HEK293 (cell line): ENCODE measurements at regions not wholly inside any gene's neighbourhood (a gene's known extent, or its start where the extent isn't known, plus 50 kb on each side); places are given as distances from the start of the nearest gene placed in this dataset.

Experiments
- CTCF ChIA-PET: fragments of 350-600 bp; formaldehyde crosslinking; extraction: SDS; loops from one replicate; lab custom pipeline; 2021; ENCODE audit warnings: antibody characterized with exemption; lab: Yijun Ruan, JAX
- POLR2A ChIA-PET: fragments of 300-600 bp; formaldehyde crosslinking; extraction: SDS; loops from one replicate; lab custom pipeline; 2020; ENCODE audit warnings: antibody characterized with exemption, inconsistent platforms; lab: Yijun Ruan, JAX
- H3K27ac ChIP-seq: fragments of 200-500 bp; sonication (Bioruptor generic); 2 replicates; pipeline ENCODE4 v1.5.1; 2014; ENCODE audit warnings: low read depth, low read length, control low read depth, inconsistent platforms; ENCODE audit errors: extremely low read depth
- H3K36me3 ChIP-seq, 2 experiments: fragments of 200-500 bp in 1 of 2; sonication (Bioruptor generic) in 1 of 2; 1 replicate in 1 of 2; 2 replicates in 1 of 2; pipeline ENCODE4 v1.5.1; 2014 to 2017; ENCODE audit warnings: inconsistent platforms in 2 of 2, low read length in 2 of 2; ENCODE audit not compliant: control insufficient read depth in 2 of 2, insufficient read depth in 1 of 2
- H3K4me1 ChIP-seq: fragments of 200-500 bp; sonication (Bioruptor generic); 2 replicates; pipeline ENCODE4 v1.5.1; 2014; ENCODE audit warnings: mild to moderate bottlenecking, low read length, inconsistent platforms; ENCODE audit not compliant: control insufficient read depth, insufficient read depth
- H3K4me3 ChIP-seq: 2 replicates; pipeline ENCODE4 v1.5.1; 2011; ENCODE audit warnings: low read depth, mild to moderate bottlenecking, control low read depth, low read length, moderate library complexity
- H3K9me3 ChIP-seq: fragments of 200-500 bp; sonication (Bioruptor generic); 2 replicates; pipeline ENCODE4 v1.5.1; 2014; ENCODE audit warnings: low read depth, low read length, inconsistent platforms; ENCODE audit not compliant: control insufficient read depth, insufficient read depth
- BCL11A ChIP-seq: fragments of 450-650 bp; formaldehyde crosslinking; IDR thresholded peaks from 2 replicates; pipeline ENCODE4 v1.5.1; 2016; ENCODE audit warnings: low read depth, missing biosample characterization, missing genetic modification characterization
- GLIS1 ChIP-seq: fragments of 450-650 bp; formaldehyde crosslinking; IDR thresholded peaks from 2 replicates; pipeline ENCODE4 v1.5.1; 2016; ENCODE audit warnings: missing biosample characterization, missing genetic modification characterization
- HOXC10 ChIP-seq: sonication (generic); formaldehyde crosslinking; IDR thresholded peaks from 2 replicates; pipeline ENCODE4 v1.8.1; 2023; ENCODE audit warnings: mild to moderate bottlenecking, missing genetic modification reagents
- KLF1 ChIP-seq: fragments of 450-650 bp; formaldehyde crosslinking; IDR thresholded peaks from 2 replicates; pipeline ENCODE4 v1.5.1; 2016; ENCODE audit warnings: missing biosample characterization, missing genetic modification characterization
- KLF16 ChIP-seq: fragments of 450-650 bp; formaldehyde crosslinking; IDR thresholded peaks from 2 replicates; pipeline ENCODE4 v1.5.1; 2017; ENCODE audit warnings: missing biosample characterization, missing genetic modification characterization
- TRIM28 ChIP-seq: IDR thresholded peaks from 2 replicates; pipeline ENCODE4 v1.6.1; 2011; ENCODE audit warnings: low read length, control low read depth, borderline replicate concordance
- YY1 ChIP-seq: fragments of 450-650 bp; formaldehyde crosslinking; IDR thresholded peaks from 2 replicates; pipeline ENCODE4 v1.5.1; 2018; ENCODE audit warnings: missing biosample characterization, missing genetic modification characterization
- ZBTB44 ChIP-seq: fragments of 450-650 bp; IDR thresholded peaks from 2 replicates; pipeline ENCODE4 v1.5.1; 2018; ENCODE audit warnings: missing biosample characterization, mild to moderate bottlenecking, missing genetic modification characterization
- ZFHX2 ChIP-seq: fragments of 450-650 bp; formaldehyde crosslinking; conservative IDR thresholded peaks from 2 replicates; pipeline ENCODE4 v1.5.1; 2016; ENCODE audit warnings: missing biosample characterization, missing genetic modification characterization
- ZFP37 ChIP-seq: fragments of 450-650 bp; formaldehyde crosslinking; IDR thresholded peaks from 2 replicates; pipeline ENCODE4 v1.5.1; 2016; ENCODE audit warnings: missing biosample characterization, missing genetic modification characterization
- ZFP69B ChIP-seq: fragments of 450-650 bp; formaldehyde crosslinking; IDR thresholded peaks from 2 replicates; pipeline ENCODE4 v1.5.1; 2016; ENCODE audit warnings: missing biosample characterization, missing genetic modification characterization
- ZNF140 ChIP-seq: fragments of 450-650 bp; formaldehyde crosslinking; IDR thresholded peaks from 2 replicates; pipeline ENCODE4 v1.5.1; 2016; ENCODE audit warnings: missing biosample characterization, missing genetic modification characterization
- ZNF184 ChIP-seq: fragments of 450-650 bp; IDR thresholded peaks from 2 replicates; pipeline ENCODE4 v1.5.1; 2018; ENCODE audit warnings: missing biosample characterization, mild to moderate bottlenecking, missing genetic modification characterization
- ZNF24 ChIP-seq: fragments of 450-650 bp; formaldehyde crosslinking; IDR thresholded peaks from 2 replicates; pipeline ENCODE4 v1.5.1; 2016; ENCODE audit warnings: missing biosample characterization, missing genetic modification characterization
- ZNF292 ChIP-seq: fragments of 450-650 bp; formaldehyde crosslinking; IDR thresholded peaks from 2 replicates; pipeline ENCODE4 v1.5.1; 2016; ENCODE audit warnings: low read depth, missing biosample characterization, missing genetic modification characterization, borderline replicate concordance
- ZNF433 ChIP-seq: fragments of 450-650 bp; formaldehyde crosslinking; IDR thresholded peaks from 2 replicates; pipeline ENCODE4 v1.5.1; 2016; ENCODE audit warnings: missing biosample characterization, missing genetic modification characterization, low read depth
- ZNF48 ChIP-seq: fragments of 450-650 bp; formaldehyde crosslinking; IDR thresholded peaks from 2 replicates; pipeline ENCODE4 v1.5.1; 2016; ENCODE audit warnings: missing biosample characterization, missing genetic modification characterization
- ZNF501 ChIP-seq: fragments of 450-650 bp; formaldehyde crosslinking; IDR thresholded peaks from 2 replicates; pipeline ENCODE4 v1.5.1; 2016; ENCODE audit warnings: missing biosample characterization, missing genetic modification characterization
- ZNF510 ChIP-seq: fragments of 450-650 bp; formaldehyde crosslinking; IDR thresholded peaks from 2 replicates; pipeline ENCODE4 v1.5.1; 2018; ENCODE audit warnings: mild to moderate bottlenecking, missing genetic modification characterization, missing biosample characterization; ENCODE audit not compliant: insufficient replicate concordance
- ZNF514 ChIP-seq: fragments of 450-650 bp; formaldehyde crosslinking; IDR thresholded peaks from 2 replicates; pipeline ENCODE4 v1.5.1; 2016; ENCODE audit warnings: missing biosample characterization, missing genetic modification characterization
- ZNF571 ChIP-seq: fragments of 450-650 bp; formaldehyde crosslinking; IDR thresholded peaks from 2 replicates; pipeline ENCODE4 v1.5.0; 2017; ENCODE audit warnings: missing biosample characterization, missing genetic modification characterization
- ZNF610 ChIP-seq: fragments of 450-650 bp; formaldehyde crosslinking; IDR thresholded peaks from 2 replicates; pipeline ENCODE4 v1.5.1; 2016; ENCODE audit warnings: missing biosample characterization, missing genetic modification characterization, borderline replicate concordance
- ZNF639 ChIP-seq: fragments of 450-650 bp; formaldehyde crosslinking; IDR thresholded peaks from 2 replicates; pipeline ENCODE4 v1.5.1; 2016; ENCODE audit warnings: missing biosample characterization, missing genetic modification characterization
- ZNF660 ChIP-seq: fragments of 450-650 bp; IDR thresholded peaks from 2 replicates; pipeline ENCODE4 v1.5.1; 2018; ENCODE audit warnings: missing biosample characterization, mild to moderate bottlenecking, missing genetic modification characterization
- ZNF664 ChIP-seq: fragments of 450-650 bp; formaldehyde crosslinking; IDR thresholded peaks from 2 replicates; pipeline ENCODE4 v1.5.1; 2016; ENCODE audit warnings: missing biosample characterization, missing genetic modification characterization
- ZNF768 ChIP-seq: fragments of 450-650 bp; formaldehyde crosslinking; IDR thresholded peaks from 2 replicates; pipeline ENCODE4 v1.5.1; 2018; ENCODE audit warnings: missing biosample characterization, mild to moderate bottlenecking, missing genetic modification characterization
- ZNF777 ChIP-seq: fragments of 450-650 bp; formaldehyde crosslinking; IDR thresholded peaks from 2 replicates; pipeline ENCODE4 v1.5.1; 2017; ENCODE audit warnings: missing biosample characterization, missing genetic modification characterization, borderline replicate concordance
- ZSCAN5A ChIP-seq: fragments of 450-650 bp; formaldehyde crosslinking; IDR thresholded peaks from 2 replicates; pipeline ENCODE4 v1.5.1; 2016; ENCODE audit warnings: missing biosample characterization, missing genetic modification characterization
- TF ChIP-seq, protein P1 (sequence below): fragments of 450-650 bp; formaldehyde crosslinking; IDR thresholded peaks from 2 replicates; pipeline ENCODE4 v1.5.1; 2016; ENCODE audit warnings: missing biosample characterization, missing genetic modification characterization, borderline replicate concordance

DNA sequence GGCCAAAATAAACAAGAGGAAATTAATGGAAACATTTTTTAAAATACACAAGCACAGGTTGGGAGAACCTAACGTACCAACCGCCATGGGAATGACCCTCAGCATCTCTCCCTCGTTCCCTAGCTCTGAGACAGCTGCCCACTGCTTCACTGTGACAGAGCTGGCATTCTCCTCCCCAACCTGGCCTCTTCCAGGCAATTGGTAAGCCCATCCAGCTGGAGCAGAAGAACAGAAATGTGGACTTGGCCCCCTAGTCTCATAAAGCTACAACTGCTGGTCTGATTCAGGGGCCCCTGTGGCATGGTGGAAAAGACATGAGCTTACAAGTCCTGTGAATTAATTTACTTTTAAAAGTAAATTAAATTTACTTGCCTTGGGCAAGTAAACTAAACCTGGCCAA, 245.1 kb downstream of the PTTG2 start:
- ChIA-PET CTCF (no interaction called here), POLR2A (no interaction called here)
- Histone ChIP-seq H3K9me3 (no peaks in the 10 kb centered on the region), H3K36me3 (no peaks in the 10 kb centered on the region), H3K27ac (no peak overlapping the region), H3K4me1 (no peaks in the 10 kb centered on the region)
- TF ChIP-seq ZNF664 (no peak), ZNF768 (tag by site-specific recombination) (no peak), ZNF514 (no peak), ZNF433 (no peak), ZNF777 (tag by site-specific recombination) (no peak), ZNF501 (tag by site-specific recombination) (no peak), ZNF639 (no peak), ZNF292 (tag by site-specific recombination) (no peak), ZNF140 (no peak), ZNF571 (no peak), ZNF184 (no peak), KLF16 (no peak), ZFP69B (tag by site-specific recombination) (no peak)
- TF ChIP-seq, protein P1, sequence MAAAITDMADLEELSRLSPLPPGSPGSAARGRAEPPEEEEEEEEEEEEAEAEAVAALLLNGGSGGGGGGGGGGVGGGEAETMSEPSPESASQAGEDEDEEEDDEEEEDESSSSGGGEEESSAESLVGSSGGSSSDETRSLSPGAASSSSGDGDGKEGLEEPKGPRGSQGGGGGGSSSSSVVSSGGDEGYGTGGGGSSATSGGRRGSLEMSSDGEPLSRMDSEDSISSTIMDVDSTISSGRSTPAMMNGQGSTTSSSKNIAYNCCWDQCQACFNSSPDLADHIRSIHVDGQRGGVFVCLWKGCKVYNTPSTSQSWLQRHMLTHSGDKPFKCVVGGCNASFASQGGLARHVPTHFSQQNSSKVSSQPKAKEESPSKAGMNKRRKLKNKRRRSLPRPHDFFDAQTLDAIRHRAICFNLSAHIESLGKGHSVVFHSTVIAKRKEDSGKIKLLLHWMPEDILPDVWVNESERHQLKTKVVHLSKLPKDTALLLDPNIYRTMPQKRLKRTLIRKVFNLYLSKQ (tag by site-specific recombination): no peak
- TF ChIP-seq, all 188 proteins: peak for 0
- H3K4me3 ChIP-seq: no peak overlapping the region

DNA sequence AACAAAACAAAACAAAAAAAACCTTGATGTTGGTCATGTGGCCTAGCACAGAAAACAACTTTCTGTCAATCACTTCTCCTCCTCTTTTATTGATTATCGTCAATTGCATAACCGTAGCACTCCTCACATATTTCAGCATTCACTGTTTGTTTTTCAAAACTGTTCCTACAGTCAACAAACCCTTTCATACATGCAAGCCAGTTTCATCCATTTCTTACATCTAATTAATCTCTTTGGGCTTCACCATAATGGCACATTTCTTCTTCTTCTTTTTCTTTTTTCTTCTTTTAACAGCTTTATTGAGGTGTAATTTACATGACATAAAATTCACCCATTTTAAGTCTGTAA, 246.9 kb downstream of the PTTG2 start:
- CTCF ChIA-PET: no interaction called here
- Histone ChIP-seq H3K36me3 (no peaks in the 10 kb centered on the region), H3K4me1 (no peaks in the 10 kb centered on the region), H3K27ac (no peak overlapping the region), H3K4me3 (no peak overlapping the region), H3K9me3 (no peaks in the 10 kb centered on the region)
- TF ChIP-seq ZNF48 (tag by site-specific recombination) (no peak), ZNF610 (no peak), ZSCAN5A (tag by site-specific recombination) (no peak), ZNF140 (no peak), KLF1 (no peak), ZNF660 (no peak), YY1 (no peak), ZFP37 (no peak), HOXC10 (CRISPR knock-in tag) (no peak), ZBTB44 (tag by site-specific recombination) (no peak), ZNF571 (no peak), GLIS1 (tag by site-specific recombination) (no peak), ZFHX2 (tag by site-specific recombination) (no peak), TRIM28 (no peak), BCL11A (tag by site-specific recombination) (no peak), ZNF24 (tag by site-specific recombination) (no peak), ZNF510 (tag by site-specific recombination) (no peak)
- POLR2A ChIA-PET: no interaction called here
